ENCODE measurements at regions not wholly inside any gene's neighbourhood (a gene's known extent, or its start where the extent isn't known, plus 50 kb on each side); places are given as distances from the start of the nearest gene placed in this dataset.

- TF ChIP-seq ZC3H10 (CRISPR knock-in tag; IDR thresholded peaks at IDR 0.05) (no peak), PATZ1 (CRISPR knock-in tag; IDR thresholded peaks at IDR 0.05; ENCODE audit: borderline replicate concordance) (no peak), RARB (CRISPR knock-in tag; IDR thresholded peaks at IDR 0.05) (no peak), ZFP3 (CRISPR knock-in tag; IDR thresholded peaks at IDR 0.05) (no peak)
These were observed 297.4 kb downstream of the CDH2 start for GRCh38 chr18:27879540-27879939.
